ENCODE measurements at regions not wholly inside any gene's neighbourhood (a gene's known extent, or its start where the extent isn't known, plus 50 kb on each side); places are given as distances from the start of the nearest gene placed in this dataset.

- no peak overlapping the region for H3K4me3 ChIP-seq (replicated peaks in 1 of 3)
- no peaks in the 10 kb centered on the region for H3K4me1 ChIP-seq
- intact Hi-C loops (cut with DNase I): no loop called here
- WGBS, 2 donors: 83 to 90% methylated on average over 1 of the region's 1 CpG
- H3K9me3 ChIP-seq: no peaks in the 10 kb centered on the region
- no peak for DNase-seq
- no peaks in the 10 kb centered on the region for H3K27me3 ChIP-seq
- H3K27ac ChIP-seq: no peak overlapping the region
- no peaks in the 10 kb centered on the region for H3K36me3 ChIP-seq
- no peak for TF ChIP-seq POLR2A (IDR thresholded peaks at IDR 0.05)
- TF ChIP-seq CTCF (IDR thresholded peaks at IDR 0.05): no peak
These were observed 118.4 kb downstream of the ETAA1 start for GRCh38 chr2:67515538-67515937.

GRCh38 chr2:67516362-67516761 is 119.2 kb downstream of the ETAA1 start:
- no peaks in the 10 kb centered on the region for H3K4me1 ChIP-seq
- TF ChIP-seq CTCF (IDR thresholded peaks at IDR 0.05) (no peak), POLR2A (IDR thresholded peaks at IDR 0.05) (no peak)
- DNase-seq: no peak
- no peaks in the 10 kb centered on the region for H3K36me3 ChIP-seq
- no peak overlapping the region for H3K4me3 ChIP-seq (replicated peaks in 1 of 3)
- H3K27me3 ChIP-seq: no peaks in the 10 kb centered on the region
- 72 to 83% methylated on average over 5 of the region's 5 CpGs for WGBS, 2 donors
- H3K9me3 ChIP-seq: no peaks in the 10 kb centered on the region
- intact Hi-C loops (cut with DNase I): no loop called here
- H3K27ac ChIP-seq: no peak overlapping the region

- intact Hi-C loops (cut with DNase I): no loop called here
- DNase-seq: no peak
- no peak overlapping the region for H3K4me3 ChIP-seq (replicated peaks in 1 of 3)
- H3K36me3 ChIP-seq: no peaks in the 10 kb centered on the region
- no peaks in the 10 kb centered on the region for H3K27me3 ChIP-seq
- no peaks in the 10 kb centered on the region for H3K9me3 ChIP-seq
- TF ChIP-seq CTCF (IDR thresholded peaks at IDR 0.05) (no peak), POLR2A (IDR thresholded peaks at IDR 0.05) (no peak)
- 77 to 87% methylated on average over 2 of the region's 2 CpGs for WGBS, 2 donors
- no peak overlapping the region for H3K27ac ChIP-seq
- H3K4me1 ChIP-seq: no peaks in the 10 kb centered on the region
These were observed 119.9 kb downstream of the ETAA1 start for GRCh38 chr2:67516899-67517530.

- H3K4me3 ChIP-seq (replicated peaks in 1 of 3): no peak overlapping the region
- no peaks in the 10 kb centered on the region for H3K36me3 ChIP-seq
- no peaks in the 10 kb centered on the region for H3K27me3 ChIP-seq
- H3K9me3 ChIP-seq: no peaks in the 10 kb centered on the region
- TF ChIP-seq POLR2A (IDR thresholded peaks at IDR 0.05) (no peak), CTCF (IDR thresholded peaks at IDR 0.05) (no peak)
- H3K4me1 ChIP-seq: no peaks in the 10 kb centered on the region
- no peak for DNase-seq
- intact Hi-C loops (cut with DNase I): no loop called here
- WGBS, 2 donors: 94 to 95% methylated on average over 1 of the region's 1 CpG
- no peak overlapping the region for H3K27ac ChIP-seq
These were observed 125.0 kb downstream of the ETAA1 start for GRCh38 chr2:67522148-67522547.

- Histone ChIP-seq H3K36me3 (no peaks in the 10 kb centered on the region), H3K4me1 (no peaks in the 10 kb centered on the region), H3K4me3 (replicated peaks in 1 of 3) (no peak overlapping the region), H3K9me3 (no peaks in the 10 kb centered on the region), H3K27me3 (no peaks in the 10 kb centered on the region), H3K27ac (no peak overlapping the region)
- no peak for DNase-seq
- intact Hi-C loops (cut with DNase I): no loop called here
- TF ChIP-seq POLR2A (IDR thresholded peaks at IDR 0.05): no peak
- no peak for TF ChIP-seq CTCF (IDR thresholded peaks at IDR 0.05)
- WGBS, 2 donors: 75 to 87% methylated on average over 2 of the region's 2 CpGs
These were observed 127.1 kb downstream of the ETAA1 start for GRCh38 chr2:67524213-67524612.
